ENCODE measurements at regions not wholly inside any gene's neighbourhood (a gene's known extent, or its start where the extent isn't known, plus 50 kb on each side); places are given as distances from the start of the nearest gene placed in this dataset.

DNA sequence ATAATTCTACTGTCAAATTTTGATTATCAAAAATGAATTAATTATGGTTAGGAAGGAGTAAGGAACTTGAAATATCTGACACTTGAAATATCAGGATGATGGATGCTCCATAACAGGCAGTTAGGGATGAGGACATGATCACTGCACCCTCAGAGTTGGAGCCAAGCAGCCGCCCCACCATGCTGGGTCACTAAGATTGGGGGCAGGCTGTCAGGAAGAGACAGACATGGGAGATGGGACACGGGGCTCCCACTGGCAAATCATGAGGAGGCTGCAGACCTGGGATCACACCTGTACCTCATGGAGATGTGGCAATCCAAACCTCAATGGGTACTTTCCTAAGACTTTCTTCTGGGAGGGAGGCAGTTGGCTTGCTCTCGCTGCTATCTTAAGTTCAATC lies 982.0 kb upstream of the ZEB2 start:
- no peak for DNase-seq (ENCODE audit: low read depth)

DNA sequence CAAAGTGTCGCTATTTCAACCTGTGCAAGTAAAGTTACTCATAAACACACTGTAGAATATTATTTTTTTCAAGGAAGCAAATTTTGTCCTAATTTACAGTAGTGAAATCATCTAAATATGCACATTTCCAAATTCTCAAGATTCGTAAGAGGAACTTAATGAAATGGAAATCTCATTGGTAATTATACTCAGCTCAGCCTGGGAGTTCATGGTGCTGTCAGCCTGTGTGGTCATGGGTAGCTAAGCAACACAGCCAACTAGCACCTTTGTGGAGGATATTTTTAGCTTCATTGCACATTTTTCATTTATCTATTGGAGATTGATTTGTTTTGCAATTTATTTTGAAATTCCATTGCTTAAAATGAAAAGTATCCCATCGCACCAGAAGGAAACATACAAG lies 975.7 kb upstream of the ZEB2 start:
- no peak for DNase-seq (ENCODE audit: low read depth)

DNA sequence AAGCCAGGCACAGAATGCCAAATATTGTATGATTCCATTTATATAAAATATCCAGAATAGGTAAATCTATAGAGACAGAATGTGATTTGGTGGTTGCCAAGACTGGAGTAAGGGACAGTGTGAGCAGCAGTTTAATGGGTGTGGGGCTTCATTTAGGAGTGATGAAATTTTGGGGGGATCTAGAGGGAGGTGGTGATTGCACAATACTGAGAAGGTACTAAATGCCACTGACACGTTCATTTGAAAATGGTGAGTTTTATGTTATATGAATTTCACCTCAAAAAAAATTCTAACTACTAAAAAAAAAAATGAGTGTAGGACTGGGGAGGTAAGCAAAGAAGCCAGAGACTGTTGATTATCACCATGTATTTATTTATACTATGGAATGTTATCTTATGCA lies 974.5 kb upstream of the ZEB2 start:
- DNase-seq (ENCODE audit: low read depth), result no peak

DNA sequence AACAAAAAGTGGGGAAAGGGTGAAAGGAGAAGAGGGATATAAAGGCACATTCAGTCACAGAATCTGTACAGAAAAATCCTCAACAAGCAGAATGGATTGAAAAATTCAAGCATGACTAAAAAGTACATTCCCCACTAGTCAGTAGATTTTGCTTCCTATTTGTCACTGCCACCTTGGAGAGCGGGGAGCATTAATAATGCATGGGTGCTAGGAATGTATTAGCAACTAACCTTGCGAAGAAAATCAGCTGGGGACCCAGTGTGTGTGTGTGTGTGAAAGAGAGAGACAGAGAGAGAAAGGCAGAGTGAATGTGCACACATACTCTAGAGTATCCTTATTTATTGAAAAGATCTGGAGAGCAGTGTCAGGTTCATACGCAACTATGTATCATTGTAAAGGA lies 968.7 kb upstream of the ZEB2 start:
- DNase-seq (ENCODE audit: low read depth), result no peak

DNA sequence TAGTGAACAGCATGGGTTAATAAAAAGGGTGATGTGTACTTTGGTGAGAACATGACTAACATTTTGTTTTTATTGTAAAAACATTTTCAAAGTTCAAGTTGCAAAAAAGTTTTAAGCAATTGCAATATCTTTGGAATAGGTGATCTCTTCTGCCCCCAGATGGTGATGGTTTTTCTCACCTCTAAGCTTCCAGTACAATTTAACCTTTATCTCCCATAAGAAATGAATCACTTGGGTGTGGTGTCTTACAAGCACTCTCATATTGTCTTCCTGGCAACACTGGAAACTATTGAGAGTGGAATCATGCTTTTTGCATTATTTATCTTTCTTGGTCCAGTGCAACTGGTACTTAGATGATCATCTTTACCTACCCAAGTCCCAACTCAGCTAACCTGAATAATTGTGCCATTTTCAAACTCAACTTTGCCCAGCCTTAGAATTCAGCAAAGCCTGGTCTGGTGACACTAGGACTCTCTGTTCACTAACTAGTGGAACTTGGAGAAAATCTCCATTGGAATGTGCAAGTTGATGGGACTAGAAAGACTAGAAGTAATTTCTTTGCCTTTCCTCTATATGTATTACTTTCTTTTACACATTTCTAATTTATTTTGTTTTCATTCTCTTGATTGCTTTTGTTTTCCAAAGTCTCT lies 964.7 kb upstream of the ZEB2 start:
- no peak for DNase-seq (ENCODE audit: low read depth)

DNA sequence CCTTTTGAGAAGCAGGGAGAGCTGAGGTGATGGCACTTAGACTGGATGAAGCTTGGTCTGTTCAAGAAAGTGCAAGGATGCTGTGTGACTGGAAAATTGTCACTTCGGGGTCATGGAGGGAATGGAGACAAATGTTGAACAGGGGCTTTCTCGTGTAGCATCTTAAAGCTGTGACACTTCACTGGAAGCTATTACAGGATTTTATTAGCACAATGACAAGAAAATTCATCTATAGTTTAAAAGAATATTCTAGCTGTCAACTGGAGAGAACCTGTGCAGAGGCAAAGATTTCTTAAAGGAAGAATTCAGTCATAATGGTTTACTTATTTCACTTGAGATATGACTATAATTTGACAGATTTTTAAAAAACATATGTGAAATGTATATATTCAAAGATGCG lies 963.9 kb upstream of the ZEB2 start:
- no peak for DNase-seq (ENCODE audit: low read depth)

DNA sequence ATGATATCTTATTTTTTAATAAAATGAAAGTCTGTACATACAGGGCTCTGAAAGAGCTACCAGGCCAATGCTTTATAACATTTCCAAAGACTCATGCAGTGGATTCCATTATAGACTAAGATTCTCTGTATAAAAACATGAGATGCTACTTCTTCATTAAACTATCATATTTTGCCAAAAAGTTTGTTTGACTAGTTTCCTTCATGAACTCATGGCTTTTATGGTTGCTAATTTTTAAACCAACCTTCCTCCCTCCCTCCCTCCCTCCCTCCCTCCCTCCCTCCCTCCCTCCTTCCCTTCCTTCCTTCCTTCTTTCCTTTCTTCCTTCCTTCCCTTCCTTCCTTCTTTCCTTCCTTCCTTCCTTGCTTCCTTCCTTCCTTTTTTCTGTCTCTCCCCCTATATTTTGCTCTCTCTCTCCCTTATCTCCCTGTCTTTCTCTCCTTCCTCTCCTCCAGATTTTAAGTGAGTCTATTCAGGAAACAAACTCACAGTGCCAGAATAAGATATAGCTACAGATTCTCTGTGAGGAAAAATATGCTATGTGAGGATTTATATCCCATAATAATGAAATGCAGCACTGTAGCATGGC lies 961.5 kb upstream of the ZEB2 start:
- DNase-seq (ENCODE audit: low read depth), result no peak

DNA sequence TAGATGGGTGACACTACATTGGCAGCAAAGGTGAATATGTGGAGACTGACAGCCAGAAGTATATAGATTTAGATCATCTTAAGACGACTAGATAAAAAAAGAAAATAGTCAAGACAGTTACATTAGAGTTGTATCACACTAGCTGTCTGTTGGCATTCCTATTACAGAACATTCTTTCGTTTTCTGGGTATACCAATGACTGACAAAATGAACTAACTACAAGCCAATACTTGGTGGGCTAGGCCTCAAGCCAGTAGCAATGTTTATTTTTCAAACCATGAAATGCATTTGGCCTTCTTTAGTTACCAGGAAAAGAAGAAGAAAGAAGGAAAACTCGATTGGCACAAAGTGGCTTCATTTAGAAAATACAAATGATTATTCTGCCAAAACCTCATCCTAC lies 944.9 kb upstream of the ZEB2 start:
- no peak for DNase-seq (ENCODE audit: low read depth)

DNA sequence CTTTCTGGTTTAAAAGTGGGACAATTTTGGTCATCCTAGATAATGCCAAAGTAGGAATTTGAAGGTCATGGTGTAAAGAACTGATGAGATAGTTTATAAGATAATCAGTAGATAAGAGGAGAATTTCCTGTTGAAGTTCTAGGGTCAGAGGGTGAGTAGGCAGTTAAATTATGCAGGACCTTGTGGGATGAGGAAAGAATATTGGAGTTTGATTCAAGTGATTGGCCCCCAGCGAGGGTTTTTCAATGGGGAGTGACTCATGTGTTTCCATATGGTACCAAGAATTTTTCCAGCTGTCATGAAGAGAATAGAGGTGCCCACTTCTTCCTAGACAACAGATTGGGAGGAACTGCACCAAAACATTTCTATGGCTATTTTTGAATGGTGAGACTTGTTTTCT lies 940.2 kb upstream of the ZEB2 start:
- DNase-seq (ENCODE audit: low read depth), result no peak

DNA sequence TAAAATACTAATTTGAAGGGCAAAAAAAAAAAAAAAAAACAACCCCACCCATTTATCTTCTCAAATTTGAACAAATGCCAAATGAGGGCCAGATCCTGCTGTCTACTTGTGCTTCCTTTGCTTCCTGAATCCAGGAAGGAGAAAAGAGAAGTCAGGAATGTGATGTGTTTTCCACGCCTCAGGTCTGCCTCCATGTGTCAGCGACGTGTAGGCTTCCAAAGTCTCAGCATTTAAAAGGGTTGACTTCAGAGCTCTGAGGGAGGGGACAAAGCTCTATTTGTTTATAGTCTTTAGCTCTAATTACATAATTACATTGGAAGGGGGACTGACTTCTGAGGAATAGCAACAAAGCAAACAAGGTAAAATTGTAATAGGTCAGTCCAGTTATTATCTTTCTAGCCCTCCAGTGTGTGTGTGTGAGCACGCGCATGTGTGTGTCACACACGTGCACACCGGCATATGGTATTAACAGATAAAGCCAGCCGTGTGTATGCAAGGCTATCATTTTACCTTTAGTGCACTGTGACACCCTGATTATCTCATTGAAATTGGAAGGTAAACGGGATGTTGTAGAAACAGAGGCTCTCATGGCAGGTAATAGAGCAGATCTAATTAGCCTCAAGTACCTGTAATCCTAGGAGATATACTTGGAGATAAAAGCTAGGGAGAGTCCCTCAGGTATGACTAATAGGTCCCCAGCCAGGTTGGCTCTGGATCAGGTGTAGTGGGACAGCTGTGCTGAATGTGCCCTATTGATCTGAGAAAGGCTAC lies 911.4 kb upstream of the ZEB2 start:
- no peak for DNase-seq (ENCODE audit: low read depth)

DNA sequence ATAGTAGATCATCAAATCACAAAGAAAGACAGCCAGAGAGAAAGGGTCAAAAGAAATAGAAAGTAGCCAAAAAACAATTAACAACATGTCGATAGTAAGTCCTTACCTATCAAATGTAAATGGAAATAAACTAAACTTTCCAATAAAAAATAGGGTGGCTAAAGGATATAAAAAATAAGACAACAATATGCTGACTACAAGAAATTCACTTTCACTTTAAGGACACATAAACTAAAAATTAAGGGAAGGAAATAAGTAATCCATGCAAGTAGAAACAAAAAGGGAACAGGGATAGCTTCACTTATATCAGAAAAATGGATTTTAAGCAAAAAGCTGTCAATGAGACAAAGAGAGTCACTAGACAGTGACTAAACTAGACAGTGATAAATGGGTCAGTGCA lies 903.9 kb upstream of the ZEB2 start:
- DNase-seq (ENCODE audit: low read depth), result no peak

DNA sequence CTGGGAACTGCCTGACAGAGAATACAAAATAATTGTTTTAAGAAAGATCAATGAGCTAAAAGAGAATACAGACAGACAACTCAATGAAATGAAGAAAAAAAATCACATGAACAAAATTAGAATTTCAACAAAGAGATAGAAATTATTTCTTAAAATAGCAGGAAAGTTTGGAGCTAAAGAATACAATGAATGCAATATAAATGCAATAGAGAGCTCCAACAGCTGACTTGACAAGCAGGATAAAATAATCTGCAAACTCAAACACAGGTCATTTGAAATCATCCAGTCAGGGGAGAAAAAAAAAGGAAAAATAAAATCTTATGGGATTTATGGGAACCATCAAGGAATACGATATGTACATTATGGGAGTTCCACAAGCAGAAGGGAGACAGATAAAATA lies 902.7 kb upstream of the ZEB2 start:
- DNase-seq (ENCODE audit: low read depth), result no peak

DNA sequence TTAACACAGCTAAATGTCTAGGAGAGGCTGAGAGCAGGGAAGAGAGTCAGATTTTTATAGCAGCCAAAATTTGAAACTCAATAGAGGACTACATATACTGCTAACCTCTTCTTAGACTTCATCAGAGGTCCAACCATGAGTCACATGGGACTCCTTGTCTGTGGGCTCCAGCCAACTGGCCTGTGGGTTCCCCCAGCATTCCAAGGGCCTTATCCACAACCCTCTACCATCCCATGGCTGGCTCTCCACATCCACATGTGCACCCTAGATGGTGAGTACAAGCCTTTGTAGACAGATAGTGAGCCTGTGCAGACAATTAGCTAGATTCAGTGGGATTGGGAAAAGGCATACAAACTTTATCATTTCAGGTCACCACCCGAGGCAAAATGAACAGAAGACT lies 901.9 kb upstream of the ZEB2 start:
- no peak for DNase-seq (ENCODE audit: low read depth)

DNA sequence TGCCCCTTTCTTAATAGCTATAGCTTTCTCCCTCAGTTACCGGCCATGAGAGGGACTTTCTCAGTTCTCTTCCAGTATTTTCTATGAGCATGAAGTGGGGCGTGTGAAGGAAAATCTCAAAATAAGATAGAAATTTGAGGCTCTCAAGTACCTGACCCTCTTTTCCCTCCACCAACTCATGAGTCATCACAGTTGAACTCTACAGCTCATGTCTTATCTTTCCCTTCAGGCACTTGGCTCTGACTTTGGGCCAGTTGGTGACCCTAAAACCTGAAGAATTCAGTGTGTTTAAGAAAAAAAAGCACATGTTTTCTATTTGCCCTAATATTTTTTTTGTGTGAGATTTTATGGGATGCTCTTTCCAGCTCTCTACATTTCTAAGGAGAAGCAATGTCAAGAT lies 896.7 kb upstream of the ZEB2 start:
- DNase-seq (ENCODE audit: low read depth), result no peak

DNA sequence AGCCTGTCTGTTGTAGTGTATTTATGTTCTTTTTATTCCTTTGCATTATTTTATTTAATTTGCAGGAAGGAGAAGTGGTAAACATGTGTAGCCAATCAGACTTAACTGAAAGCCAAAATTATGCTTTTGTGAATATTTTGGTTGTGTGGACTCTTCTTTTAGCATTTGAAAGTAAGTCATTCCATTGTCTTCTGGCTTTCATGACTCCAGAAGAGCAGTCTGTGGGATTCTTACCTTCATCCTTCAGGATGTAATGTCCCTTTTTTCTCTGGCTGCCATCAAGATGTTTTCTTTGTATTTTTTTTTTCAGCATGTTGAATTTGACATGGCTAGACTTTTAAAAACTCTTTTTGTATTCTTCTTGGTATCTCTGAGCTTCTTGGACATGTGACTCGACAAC lies 895.2 kb upstream of the ZEB2 start:
- no peak for DNase-seq (ENCODE audit: low read depth)

DNA sequence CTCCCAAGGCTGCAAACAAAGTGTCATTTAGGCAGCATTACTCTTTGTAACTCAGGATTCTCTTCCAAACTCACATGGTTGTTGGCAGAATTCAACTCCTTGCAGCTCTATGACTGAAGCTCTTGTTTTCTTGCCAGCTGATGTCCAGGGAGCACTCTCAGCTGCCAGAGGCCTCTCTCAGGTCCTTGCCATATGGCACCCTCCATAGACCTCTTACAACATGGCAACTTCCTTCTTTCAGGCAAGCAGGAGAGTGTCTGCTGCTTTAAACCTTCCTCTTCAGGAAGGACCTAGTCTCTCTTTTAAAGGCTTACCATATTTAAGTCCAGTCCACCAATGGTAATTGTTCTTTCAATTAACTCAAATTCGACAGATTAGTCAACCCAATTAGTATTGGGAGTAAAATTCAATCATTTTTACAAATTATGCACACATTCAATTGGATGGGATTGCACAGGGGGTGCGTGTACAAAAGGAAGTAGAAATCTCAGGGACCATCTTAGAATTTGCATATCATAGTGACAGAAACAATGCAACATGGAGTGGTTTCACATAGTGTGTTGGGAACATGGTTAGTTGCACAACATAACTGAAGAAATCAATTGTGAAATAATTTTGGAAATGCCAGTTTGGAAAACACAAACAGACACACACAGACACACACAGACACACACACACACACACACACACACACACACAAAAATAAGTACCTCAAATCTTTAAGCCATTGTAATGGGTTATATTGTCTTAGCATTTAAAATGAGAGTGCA lies 893.5 kb upstream of the ZEB2 start:
- DNase-seq (ENCODE audit: low read depth), result no peak

DNA sequence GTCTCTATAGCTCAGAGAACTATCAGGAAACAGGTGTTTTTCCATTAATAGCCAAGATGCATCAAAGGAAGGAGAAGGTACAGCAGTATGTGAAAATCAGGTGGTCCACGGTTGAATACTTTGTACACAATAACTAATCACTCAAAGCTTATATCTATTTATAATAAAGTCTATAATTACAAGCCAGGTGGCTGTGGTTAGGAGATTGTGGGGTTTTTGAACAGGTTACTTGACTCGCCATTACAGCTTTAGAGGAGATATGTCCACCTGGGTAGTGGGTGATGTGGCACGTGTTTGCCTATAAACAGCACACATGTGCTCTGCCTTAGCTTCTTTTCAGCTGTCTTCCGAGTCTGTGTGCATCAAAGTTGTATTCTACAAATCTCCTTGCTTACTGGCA lies 892.2 kb upstream of the ZEB2 start:
- no peak for DNase-seq (ENCODE audit: low read depth)

DNA sequence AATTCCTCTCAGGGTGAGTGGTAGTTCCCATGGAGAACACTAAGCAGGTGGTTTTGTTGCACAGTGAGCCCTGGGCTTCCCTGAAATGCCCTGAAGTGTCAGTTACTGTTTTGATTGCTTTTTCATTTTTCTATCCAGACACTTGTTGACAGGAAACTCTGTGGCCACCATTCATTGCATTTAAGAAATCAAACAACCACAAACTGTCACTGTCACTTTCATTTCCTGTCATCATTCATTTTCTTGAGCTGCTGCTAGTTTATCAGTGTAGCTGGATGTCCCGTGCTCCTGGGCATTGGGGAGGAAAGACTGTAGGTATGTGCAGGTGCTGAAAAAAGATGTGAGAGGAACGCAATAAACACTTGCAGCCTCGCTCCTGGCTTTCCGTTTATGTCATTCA lies 891.6 kb upstream of the ZEB2 start:
- no peak for DNase-seq (ENCODE audit: low read depth)

DNA sequence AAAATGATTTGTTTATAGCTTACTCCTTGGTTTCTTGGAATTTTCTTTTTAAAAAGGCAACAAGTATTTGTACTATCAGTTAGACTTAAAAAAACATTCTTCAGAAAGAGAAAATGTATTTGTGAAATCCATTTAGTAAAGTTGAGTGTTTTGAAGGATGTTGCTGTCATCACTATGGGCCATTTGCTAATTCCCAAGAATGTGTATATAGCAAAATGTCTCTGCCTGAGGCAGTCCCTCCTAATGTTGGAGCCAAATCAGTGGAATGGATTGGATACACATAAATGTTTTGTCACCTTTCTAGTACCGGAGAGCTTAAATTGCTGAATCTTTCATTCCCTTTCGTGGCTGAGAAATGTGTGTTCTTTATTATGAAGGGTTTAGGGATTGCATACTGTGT lies 890.2 kb upstream of the ZEB2 start:
- no peak for DNase-seq (ENCODE audit: low read depth)

DNA sequence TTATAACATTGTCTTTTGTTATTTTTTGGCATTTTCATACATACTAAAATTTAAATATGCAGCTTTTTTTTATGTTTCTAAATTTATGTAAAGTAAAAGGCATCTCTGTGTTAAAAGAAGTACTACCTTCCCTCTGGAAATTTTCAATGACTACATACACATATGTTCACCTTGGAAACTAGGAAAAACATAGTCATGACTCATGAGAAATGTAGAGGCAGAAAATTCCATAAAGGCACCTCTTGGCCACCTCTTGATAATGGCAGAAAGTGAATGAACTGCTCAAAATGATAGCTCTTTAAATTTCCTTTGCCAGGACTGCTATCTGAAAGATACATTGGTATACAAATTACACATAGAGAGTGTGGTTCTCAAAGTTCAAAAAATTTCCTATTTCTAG lies 889.1 kb upstream of the ZEB2 start:
- DNase-seq (ENCODE audit: low read depth), result no peak

DNA sequence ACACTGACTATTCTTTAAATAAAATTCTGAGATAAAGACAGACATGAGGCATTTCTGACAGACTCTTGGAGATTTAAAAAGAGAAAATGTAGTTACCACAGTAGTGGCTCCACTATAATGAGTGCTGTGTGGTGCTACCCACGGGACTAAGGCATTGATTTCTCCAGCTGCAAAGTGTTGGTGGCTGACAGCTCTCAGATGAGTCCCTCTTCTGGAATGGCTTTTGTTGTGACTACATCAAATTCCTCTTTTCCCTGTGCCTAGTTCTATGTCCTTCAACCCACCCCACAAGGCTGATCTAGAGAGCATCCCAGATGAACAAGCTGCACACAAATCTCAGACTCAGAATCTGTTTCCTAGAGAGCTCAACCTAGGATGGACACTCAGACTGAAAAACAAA lies 884.8 kb upstream of the ZEB2 start:
- no peak for DNase-seq (ENCODE audit: low read depth)

DNA sequence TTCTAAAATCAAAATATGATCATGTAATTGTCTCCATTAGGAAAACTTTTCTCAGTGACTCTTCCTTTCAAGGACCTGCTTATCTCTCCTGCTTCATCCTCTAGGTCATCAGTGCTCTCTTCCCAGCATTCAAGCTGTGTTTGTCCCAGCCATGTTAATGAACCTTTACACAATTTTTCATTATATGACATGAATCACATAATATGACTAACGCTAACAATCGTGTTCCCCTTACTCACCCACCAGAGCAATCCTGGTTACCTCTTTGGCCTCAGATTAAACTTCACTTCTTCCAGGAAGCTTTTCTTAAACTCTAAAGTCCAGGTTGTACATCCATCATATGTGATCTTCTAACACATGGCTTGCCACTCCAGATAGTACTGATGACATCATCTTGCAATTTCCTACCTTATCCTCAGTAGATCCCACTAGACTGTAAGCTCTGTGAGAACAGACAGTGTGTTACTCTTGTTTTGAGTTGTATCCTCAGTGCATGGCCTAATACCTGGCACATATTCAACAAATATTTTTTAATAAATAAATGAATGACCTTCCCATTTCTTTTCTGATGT lies 882.9 kb upstream of the ZEB2 start:
- DNase-seq (ENCODE audit: low read depth), result no peak

DNA sequence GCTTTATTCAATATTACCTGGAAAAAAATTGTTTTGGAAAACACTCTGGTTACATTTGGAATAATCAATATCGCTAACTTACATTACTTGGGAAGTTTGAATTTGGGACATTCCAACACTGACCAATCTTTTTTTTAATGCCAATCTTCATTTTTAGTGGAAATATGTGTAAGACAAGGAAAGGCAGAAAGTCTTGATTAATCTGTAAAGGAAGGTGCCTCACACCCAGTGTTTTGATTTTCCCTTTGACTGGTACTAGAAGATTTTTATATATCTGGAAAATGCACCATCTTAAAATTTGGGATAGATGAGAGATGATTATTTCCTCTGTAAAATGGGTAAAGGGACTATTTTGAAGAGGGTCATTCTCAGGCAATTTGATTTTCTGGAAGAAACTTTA lies 879.2 kb upstream of the ZEB2 start:
- no peak for DNase-seq (ENCODE audit: low read depth)
